ENCODE measurements at regions not wholly inside any gene's neighbourhood (a gene's known extent, or its start where the extent isn't known, plus 50 kb on each side); places are given as distances from the start of the nearest gene placed in this dataset.

GRCh38 chrX:142601792-142602191, 396.7 kb upstream of the MAGEC2 start (continued):
- no peak for TF ChIP-seq USF2 (IDR thresholded peaks at IDR 0.05)
- TF ChIP-seq RARB (CRISPR knock-in tag; IDR thresholded peaks at IDR 0.05): no peak
- no peak for TF ChIP-seq ELK1 (IDR thresholded peaks at IDR 0.05; ENCODE audit: low read depth, low read length)
- no peak for TF ChIP-seq FOSB (CRISPR knock-in tag; IDR thresholded peaks at IDR 0.05)
- TF ChIP-seq SREBF2 (IDR thresholded peaks at IDR 0.05): no peak
- no peak for TF ChIP-seq CBX8 (IDR thresholded peaks at IDR 0.05)

GRCh38 chrX:142593361-142593862, 388.3 kb upstream of the MAGEC2 start:
- CTCF ChIA-PET: no interaction called here
- FAIRE-seq: no peak
- Histone ChIP-seq H3K4me3 (no peak overlapping the region), H3K4me2 (no peak overlapping the region), H3K4me1 (no peaks in the 10 kb centered on the region), H3K27ac (no peak overlapping the region), H3K9me3 (no peaks in the 10 kb centered on the region)
- 28% methylated on average over 7 of the region's 7 CpGs for WGBS (ENCODE audit: missing lambda C conversion rate)
- POLR2A ChIA-PET: no interaction called here
- no peak for ATAC-seq
- DNase-seq (ENCODE audit: low read depth in 1 of 2, low spot score in 1 of 2): no peak
- TF ChIP-seq HMGXB4 (CRISPR knock-in tag; IDR thresholded peaks at IDR 0.05; ENCODE audit: borderline replicate concordance): no peak
- TF ChIP-seq ESRRA (IDR thresholded peaks at IDR 0.05; ENCODE audit: borderline replicate concordance, low read length): no peak
- TF ChIP-seq JUNB (IDR thresholded peaks at IDR 0.05): no peak

GRCh38 chrX:142576615-142577014, 371.5 kb upstream of the MAGEC2 start:
- Histone ChIP-seq H3K4me3 (no peak overlapping the region), H3K9me3 (no peaks in the 10 kb centered on the region), H3K27ac (no peak overlapping the region), H3K4me1 (no peaks in the 10 kb centered on the region), H3K4me2 (no peak overlapping the region)
- no peak for ATAC-seq
- TF ChIP-seq ATOH8 (CRISPR knock-in tag; IDR thresholded peaks at IDR 0.05; ENCODE audit: low read depth) (no peak), HOXB13 (CRISPR knock-in tag; IDR thresholded peaks at IDR 0.05; ENCODE audit: low read depth) (no peak), JUN (IDR thresholded peaks at IDR 0.05) (no peak), ZNF302 (CRISPR knock-in tag; IDR thresholded peaks at IDR 0.05) (no peak), TFCP2L1 (CRISPR knock-in tag; IDR thresholded peaks at IDR 0.05) (no peak), HOXA7 (CRISPR knock-in tag; IDR thresholded peaks at IDR 0.05) (no peak), HEYL (CRISPR knock-in tag; IDR thresholded peaks at IDR 0.05) (no peak), EHMT2 (IDR thresholded peaks at IDR 0.05; ENCODE audit: low read depth) (no peak), E2F6 (IDR thresholded peaks at IDR 0.05; ENCODE audit: borderline replicate concordance, low read depth) (no peak), POLR2AphosphoS2 (conservative IDR thresholded peaks at IDR 0.05; ENCODE audit: low read length) (no peak), HES2 (IDR thresholded peaks at IDR 0.05) (no peak), SREBF2 (IDR thresholded peaks at IDR 0.05) (no peak), EHF (CRISPR knock-in tag; IDR thresholded peaks at IDR 0.05) (no peak), POLR2A (IDR thresholded peaks at IDR 0.05; ENCODE audit: low read length) (no peak), ZFP36 (IDR thresholded peaks at IDR 0.05; ENCODE audit: borderline replicate concordance, partially characterized antibody) (no peak), RNF2 (IDR thresholded peaks at IDR 0.05; ENCODE audit: borderline replicate concordance, low read depth) (no peak), RARB (CRISPR knock-in tag; IDR thresholded peaks at IDR 0.05) (no peak), NPAS2 (CRISPR knock-in tag; IDR thresholded peaks at IDR 0.05; ENCODE audit: borderline replicate concordance) (no peak), KDM5A (IDR thresholded peaks at IDR 0.05) (no peak), CBX8 (IDR thresholded peaks at IDR 0.05) (no peak)
- WGBS (ENCODE audit: missing lambda C conversion rate): 8% methylated on average over 2 of the region's 3 CpGs
- CTCF ChIA-PET: no interaction called here
- POLR2A ChIA-PET: no interaction called here
- FAIRE-seq: no peak
- no peak for DNase-seq (ENCODE audit: low read depth in 1 of 2, low spot score in 1 of 2)

Measured in A549 (cell line).